Loucy (cell line): ENCODE measurements at regions not wholly inside any gene's neighbourhood (a gene's known extent, or its start where the extent isn't known, plus 50 kb on each side); places are given as distances from the start of the nearest gene placed in this dataset.

ENCODE experiments used
- H2AFZ ChIP-seq: fragments of 200-600 bp; sonication (generic); 2 replicates; pipeline ENCODE4 v1.6.0; 2016; ENCODE audit warnings: antibody characterized with exemption, mild to moderate bottlenecking, low read length, moderate library complexity
- H3F3A ChIP-seq: fragments of 200-600 bp; 2 replicates; pipeline ENCODE4 v1.6.0; 2016; ENCODE audit warnings: antibody characterized with exemption, low read depth, mild to moderate bottlenecking
- H3K27me3 ChIP-seq: fragments of 200-600 bp; sonication (generic); 2 replicates; pipeline ENCODE4 v1.6.1; 2014; ENCODE audit warnings: low read length, mild to moderate bottlenecking; ENCODE audit not compliant: insufficient read depth, poor library complexity, severe bottlenecking
- H3K36me3 ChIP-seq: fragments of 200-600 bp; sonication (generic); 2 replicates; pipeline ENCODE4 v1.6.1; 2016; ENCODE audit warnings: low read length; ENCODE audit not compliant: insufficient read depth
- H3K4me1 ChIP-seq: fragments of 200-600 bp; sonication (generic); 2 replicates; pipeline ENCODE4 v1.5.1; 2014; ENCODE audit warnings: low read length, mild to moderate bottlenecking; ENCODE audit not compliant: insufficient read depth, poor library complexity, severe bottlenecking
- H3K4me2 ChIP-seq: fragments of 200-600 bp; sonication (generic); 2 replicates; pipeline ENCODE4 v1.6.0; 2014; ENCODE audit warnings: antibody characterized with exemption, low read length, low read depth, mild to moderate bottlenecking; ENCODE audit not compliant: poor library complexity, severe bottlenecking
- H3K4me3 ChIP-seq: fragments of 200-600 bp; sonication (generic); 2 replicates; pipeline ENCODE4 v1.5.1; 2014; ENCODE audit warnings: low read length, mild to moderate bottlenecking, mixed read lengths; ENCODE audit not compliant: poor library complexity, severe bottlenecking
- H3K79me2 ChIP-seq: fragments of 200-600 bp; sonication (generic); 2 replicates; pipeline ENCODE4 v1.6.1; 2014; ENCODE audit warnings: low read length; ENCODE audit not compliant: insufficient read depth
- H3K9ac ChIP-seq: fragments of 200-600 bp; sonication (generic); 2 replicates; pipeline ENCODE4 v1.6.0; 2014; ENCODE audit warnings: mild to moderate bottlenecking, low read depth, low read length, moderate library complexity; ENCODE audit not compliant: poor library complexity, severe bottlenecking
- H3K9me2 ChIP-seq: fragments of 200-600 bp; sonication (generic); replicated peaks from 2 replicates; pipeline ENCODE4 v1.6.1; 2016; ENCODE audit warnings: low read depth, low read length, mixed read lengths
- H3K9me3 ChIP-seq: fragments of 200-600 bp; sonication (generic); 2 replicates; pipeline ENCODE4 v1.6.1; 2014; ENCODE audit warnings: mild to moderate bottlenecking, antibody characterized with exemption, low read length, low read depth; ENCODE audit not compliant: insufficient read depth
- H4K20me1 ChIP-seq: fragments of 200-600 bp; sonication (generic); 2 replicates; pipeline ENCODE4 v1.6.0; 2014; ENCODE audit warnings: antibody characterized with exemption, low read length, mild to moderate bottlenecking; ENCODE audit not compliant: insufficient read depth, poor library complexity, severe bottlenecking
- CTCF ChIP-seq: fragments of 200-600 bp; sonication (generic); conservative IDR thresholded peaks from 2 replicates; pipeline ENCODE4 v1.5.1; 2014; ENCODE audit warnings: mild to moderate bottlenecking, antibody characterized with exemption, low read length
- EZH2phosphoT487 ChIP-seq: fragments of 200-600 bp; IDR thresholded peaks from 2 replicates; pipeline ENCODE4 v1.6.1; 2018; ENCODE audit warnings: antibody characterized with exemption, mild to moderate bottlenecking, moderate library complexity, borderline replicate concordance

GRCh38 chr5:173472164-173472563, 143.9 kb upstream of the STC2 start:
- H3K4me1 ChIP-seq = no peaks in the 10 kb centered on the region
- no peak overlapping the region for H2AFZ ChIP-seq
- H3K9me2 ChIP-seq = no peaks in the 10 kb centered on the region
- no peak overlapping the region for H3K4me3 ChIP-seq
- no peak for TF ChIP-seq CTCF
- TF ChIP-seq EZH2phosphoT487 = no peak
- no peaks in the 10 kb centered on the region for H3K9me3 ChIP-seq
- no peak overlapping the region for H3K9ac ChIP-seq
- H3F3A ChIP-seq = no peaks in the 10 kb centered on the region
- no peaks in the 10 kb centered on the region for H3K79me2 ChIP-seq
- H3K4me2 ChIP-seq = no peak overlapping the region
- no peaks in the 10 kb centered on the region for H4K20me1 ChIP-seq
- H3K27me3 ChIP-seq = no peaks in the 10 kb centered on the region
- no peaks in the 10 kb centered on the region for H3K36me3 ChIP-seq

GRCh38 chr5:173468821-173469251, 140.6 kb upstream of the STC2 start:
- no peak overlapping the region for H3K4me3 ChIP-seq
- no peaks in the 10 kb centered on the region for H3K9me2 ChIP-seq
- TF ChIP-seq CTCF (no peak), EZH2phosphoT487 (no peak)
- H3K9ac ChIP-seq = no peak overlapping the region
- H4K20me1 ChIP-seq = no peaks in the 10 kb centered on the region
- H3K4me2 ChIP-seq = no peak overlapping the region
- no peak overlapping the region for H2AFZ ChIP-seq
- H3K27me3 ChIP-seq = no peaks in the 10 kb centered on the region
- H3F3A ChIP-seq = no peaks in the 10 kb centered on the region
- no peaks in the 10 kb centered on the region for H3K9me3 ChIP-seq
- no peaks in the 10 kb centered on the region for H3K79me2 ChIP-seq
- no peaks in the 10 kb centered on the region for H3K4me1 ChIP-seq
- no peaks in the 10 kb centered on the region for H3K36me3 ChIP-seq

- no peak overlapping the region for H3K4me3 ChIP-seq
- no peaks in the 10 kb centered on the region for H3K36me3 ChIP-seq
- no peaks in the 10 kb centered on the region for H3K4me1 ChIP-seq
- no peak overlapping the region for H3K9ac ChIP-seq
- no peak overlapping the region for H3K4me2 ChIP-seq
- H3K9me2 ChIP-seq = no peaks in the 10 kb centered on the region
- H2AFZ ChIP-seq = no peak overlapping the region
- TF ChIP-seq CTCF = no peak
- TF ChIP-seq EZH2phosphoT487 = no peak
- no peaks in the 10 kb centered on the region for H4K20me1 ChIP-seq
- no peaks in the 10 kb centered on the region for H3F3A ChIP-seq
- H3K79me2 ChIP-seq = no peaks in the 10 kb centered on the region
- no peaks in the 10 kb centered on the region for H3K27me3 ChIP-seq
- H3K9me3 ChIP-seq = no peaks in the 10 kb centered on the region
Measured at GRCh38 chr5:173466227-173466626, 138.0 kb upstream of the STC2 start.
